ENCODE measurements at regions not wholly inside any gene's neighbourhood (a gene's known extent, or its start where the extent isn't known, plus 50 kb on each side); places are given as distances from the start of the nearest gene placed in this dataset.

- Histone ChIP-seq H3K56ac (ENCODE audit: insufficient read length, low read depth, low read length) (no peak overlapping the region), H3K23ac (ENCODE audit: insufficient read length, low read depth, low read length) (no peak overlapping the region), H2AFZ (ENCODE audit: low read length) (no peak overlapping the region), H3K23me2 (ENCODE audit: insufficient read length, low read depth, low read length, poor library complexity, severe bottlenecking) (no peaks in the 10 kb centered on the region), H3K79me2 (ENCODE audit: insufficient read depth, low read length) (no peaks in the 10 kb centered on the region), H4K91ac (ENCODE audit: insufficient read length, low read depth, low read length) (no peak overlapping the region), H4K8ac (replicated peaks; ENCODE audit: insufficient read length, low read depth, low read length) (no peak overlapping the region), H3T11ph (ENCODE audit: low read length) (no peak overlapping the region), H3K9me3 (ENCODE audit: control insufficient read depth, low read depth, low read length) (peaks cover 12% of the 10 kb centered on the region), H3K27me3 (ENCODE audit: insufficient read depth, low read length) (no peaks in the 10 kb centered on the region), H2BK5ac (ENCODE audit: insufficient read length, low read length) (no peak overlapping the region), H2AK5ac (ENCODE audit: insufficient read length, low read length) (no peak overlapping the region), H4K5ac (ENCODE audit: insufficient read length, low read depth, low read length) (no peak overlapping the region), H3K4me1 (ENCODE audit: insufficient read depth, low read length) (no peaks in the 10 kb centered on the region), H3K9ac (ENCODE audit: extremely low read depth, insufficient read length, low read length) (no peak overlapping the region), H3K18ac (ENCODE audit: insufficient read length, low read depth, low read length) (no peak overlapping the region), H2BK20ac (ENCODE audit: low read depth, low read length, poor library complexity, severe bottlenecking) (no peak overlapping the region), H2BK12ac (ENCODE audit: insufficient read length, low read depth, low read length) (no peak overlapping the region), H3K79me1 (ENCODE audit: insufficient read depth, low read depth, low read length, poor library complexity, severe bottlenecking) (no peaks in the 10 kb centered on the region), H3K4ac (ENCODE audit: low read depth, low read length) (no peak overlapping the region), H4K20me1 (ENCODE audit: control insufficient read depth, insufficient read depth, insufficient read length) (no peaks in the 10 kb centered on the region), H3K14ac (ENCODE audit: insufficient read depth, low read length) (no peak overlapping the region), H2BK120ac (ENCODE audit: low read depth, low read length, poor library complexity, severe bottlenecking) (no peak overlapping the region), H3K27ac (ENCODE audit: insufficient read length, low read depth, low read length) (no peak overlapping the region), H2BK15ac (ENCODE audit: low read depth, low read length) (no peak overlapping the region), H3K4me2 (ENCODE audit: insufficient read depth, insufficient read length, low read length) (no peak overlapping the region)
- Mint-ChIP-seq H3K27me3 (ENCODE audit: low read depth) (no peaks in the 10 kb centered on the region), H3K4me3 (no peak overlapping the region), H3K4me1 (no peaks in the 10 kb centered on the region), H3K9me3 (peaks cover 22 to 27% of the 10 kb centered on the region in 2 experiments), H3K36me3 (ENCODE audit: insufficient read depth in 1 of 3, low read depth in 3 of 3) (peaks cover 16 to 23% (median 17%) of the 10 kb centered on the region in 3 experiments), H3K27ac (no peak overlapping the region)
- WGBS (ENCODE audit: extremely low coverage, insufficient read length, low lambda C conversion rate) = no CpG with 5 or more reads among the region's 1 CpG
- DNase-seq = no peak
- no peak for TF ChIP-seq CTCF (conservative IDR thresholded peaks at IDR 0.05)
These were observed 340.6 kb downstream of the RND3 start for GRCh38 chr2:150146879-150147278.
